ENCODE measurements at regions not wholly inside any gene's neighbourhood (a gene's known extent, or its start where the extent isn't known, plus 50 kb on each side); places are given as distances from the start of the nearest gene placed in this dataset.

DNA sequence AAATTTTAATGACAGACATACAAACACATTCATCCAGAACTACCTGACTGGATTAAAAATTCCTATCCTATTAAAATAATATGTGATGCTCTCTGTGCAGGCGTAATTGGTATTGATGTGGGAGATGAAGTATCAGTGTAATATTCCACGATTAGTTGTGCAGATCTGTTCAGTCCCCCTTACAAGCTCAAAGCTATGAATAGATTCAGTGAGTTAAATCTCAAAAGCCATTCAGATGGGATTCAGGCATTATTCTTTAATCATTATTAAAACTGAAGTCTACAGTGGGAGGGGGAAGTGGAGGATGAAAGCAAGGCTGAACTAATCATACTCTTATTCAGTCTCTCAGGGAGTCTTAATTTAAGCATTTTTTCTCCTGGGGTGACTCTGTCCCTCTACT is 855.8 kb downstream of the EFNA5 start:
- Histone ChIP-seq H3K79me1 (ENCODE audit: insufficient read depth, low read depth, low read length, poor library complexity, severe bottlenecking) (no peaks in the 10 kb centered on the region), H3K4ac (ENCODE audit: low read depth, low read length) (no peak overlapping the region), H3K4me1 (ENCODE audit: insufficient read depth, low read length) (no peaks in the 10 kb centered on the region), H4K8ac (replicated peaks; ENCODE audit: insufficient read length, low read depth, low read length) (no peak overlapping the region), H3K27ac (ENCODE audit: insufficient read length, low read depth, low read length) (no peak overlapping the region), H3K9ac (ENCODE audit: extremely low read depth, insufficient read length, low read length) (no peak overlapping the region), H2BK20ac (ENCODE audit: low read depth, low read length, poor library complexity, severe bottlenecking) (no peak overlapping the region), H3T11ph (ENCODE audit: low read length) (no peak overlapping the region), H2BK120ac (ENCODE audit: low read depth, low read length, poor library complexity, severe bottlenecking) (no peak overlapping the region), H3K9me3 (ENCODE audit: control insufficient read depth, low read depth, low read length) (no peaks in the 10 kb centered on the region), H3K23ac (ENCODE audit: insufficient read length, low read depth, low read length) (no peak overlapping the region), H4K91ac (ENCODE audit: insufficient read length, low read depth, low read length) (no peak overlapping the region), H2AFZ (ENCODE audit: low read length) (no peak overlapping the region), H3K27me3 (ENCODE audit: insufficient read depth, low read length) (no peaks in the 10 kb centered on the region), H3K14ac (ENCODE audit: insufficient read depth, low read length) (no peak overlapping the region), H4K5ac (ENCODE audit: insufficient read length, low read depth, low read length) (no peak overlapping the region), H2AK5ac (ENCODE audit: insufficient read length, low read length) (no peak overlapping the region), H2BK15ac (ENCODE audit: low read depth, low read length) (no peak overlapping the region), H3K18ac (ENCODE audit: insufficient read length, low read depth, low read length) (no peak overlapping the region), H4K20me1 (ENCODE audit: control insufficient read depth, insufficient read depth, insufficient read length) (no peaks in the 10 kb centered on the region), H2BK5ac (ENCODE audit: insufficient read length, low read length) (no peak overlapping the region), H3K23me2 (ENCODE audit: insufficient read length, low read depth, low read length, poor library complexity, severe bottlenecking) (no peaks in the 10 kb centered on the region), H3K4me2 (ENCODE audit: insufficient read depth, insufficient read length, low read length) (no peak overlapping the region), H2BK12ac (ENCODE audit: insufficient read length, low read depth, low read length) (no peak overlapping the region), H3K79me2 (ENCODE audit: insufficient read depth, low read length) (no peaks in the 10 kb centered on the region), H3K56ac (ENCODE audit: insufficient read length, low read depth, low read length) (no peak overlapping the region)
- DNase-seq = no peak
- no CpG with 5 or more reads among the region's 2 CpGs for WGBS (ENCODE audit: extremely low coverage, insufficient read length, low lambda C conversion rate)
- Mint-ChIP-seq H3K9me3 (0 out of 5 replicates have a peak, but pooled peaks cover 0 to 2% of the 10 kb centered on the region in 2 experiments), H3K36me3 (ENCODE audit: insufficient read depth in 1 of 3, low read depth in 3 of 3) (no peaks in the 10 kb centered on the region; a peak in 2 of 7 replicates), H3K27me3 (ENCODE audit: low read depth) (no peaks in the 10 kb centered on the region), H3K4me3 (no peak overlapping the region), H3K4me1 (no peaks in the 10 kb centered on the region), H3K27ac (no peak overlapping the region)
- TF ChIP-seq, protein P1, sequence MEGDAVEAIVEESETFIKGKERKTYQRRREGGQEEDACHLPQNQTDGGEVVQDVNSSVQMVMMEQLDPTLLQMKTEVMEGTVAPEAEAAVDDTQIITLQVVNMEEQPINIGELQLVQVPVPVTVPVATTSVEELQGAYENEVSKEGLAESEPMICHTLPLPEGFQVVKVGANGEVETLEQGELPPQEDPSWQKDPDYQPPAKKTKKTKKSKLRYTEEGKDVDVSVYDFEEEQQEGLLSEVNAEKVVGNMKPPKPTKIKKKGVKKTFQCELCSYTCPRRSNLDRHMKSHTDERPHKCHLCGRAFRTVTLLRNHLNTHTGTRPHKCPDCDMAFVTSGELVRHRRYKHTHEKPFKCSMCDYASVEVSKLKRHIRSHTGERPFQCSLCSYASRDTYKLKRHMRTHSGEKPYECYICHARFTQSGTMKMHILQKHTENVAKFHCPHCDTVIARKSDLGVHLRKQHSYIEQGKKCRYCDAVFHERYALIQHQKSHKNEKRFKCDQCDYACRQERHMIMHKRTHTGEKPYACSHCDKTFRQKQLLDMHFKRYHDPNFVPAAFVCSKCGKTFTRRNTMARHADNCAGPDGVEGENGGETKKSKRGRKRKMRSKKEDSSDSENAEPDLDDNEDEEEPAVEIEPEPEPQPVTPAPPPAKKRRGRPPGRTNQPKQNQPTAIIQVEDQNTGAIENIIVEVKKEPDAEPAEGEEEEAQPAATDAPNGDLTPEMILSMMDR (conservative IDR thresholded peaks at IDR 0.05) = no peak
